HCT116 (cell line): ENCODE measurements at regions not wholly inside any gene's neighbourhood (a gene's known extent, or its start where the extent isn't known, plus 50 kb on each side); places are given as distances from the start of the nearest gene placed in this dataset.

ENCODE experiments used
- ATF3 ChIP-seq: IDR thresholded peaks from 2 replicates; pipeline ENCODE4 v1.6.1; 2012
- CTCF ChIP-seq, 3 experiments: fragments of 200-600 bp in 1 of 3; sonication (generic) in 1 of 3; IDR thresholded peaks in 2 of 3; conservative IDR thresholded peaks in 1 of 3; 2 replicates each; pipeline ENCODE4 v1.5.1; 2012 to 2017; ENCODE audit warnings: low read depth in 2 of 3, low read length in 2 of 3, antibody characterized with exemption in 1 of 3, borderline replicate concordance in 1 of 3, control low read depth in 1 of 3, mild to moderate bottlenecking in 1 of 3, mixed read lengths in 1 of 3, mixed run types in 1 of 3, moderate library complexity in 1 of 3; ENCODE audit not compliant: insufficient read depth in 1 of 3
- EGR1 ChIP-seq: IDR thresholded peaks from 2 replicates; pipeline ENCODE4 v1.6.1; 2012; ENCODE audit warnings: low read depth
- EZH2 ChIP-seq: fragments of 200-600 bp; sonication (generic); IDR thresholded peaks from 2 replicates; pipeline ENCODE4 v1.6.1; 2017; ENCODE audit warnings: antibody characterized with exemption, mixed run types
- EZH2phosphoT487 ChIP-seq: fragments of 200-600 bp; IDR thresholded peaks from 2 replicates; pipeline ENCODE4 v1.6.1; 2018; ENCODE audit warnings: antibody characterized with exemption, borderline replicate concordance
- POLR2A ChIP-seq: IDR thresholded peaks from 2 replicates; pipeline ENCODE4 v1.7.0; 2011; ENCODE audit warnings: borderline replicate concordance; ENCODE audit not compliant: insufficient read depth, insufficient read length; ENCODE audit errors: extremely low read depth
- POLR2AphosphoS5 ChIP-seq: IDR thresholded peaks from 2 replicates; pipeline ENCODE4 v1.6.1; 2011; ENCODE audit warnings: mild to moderate bottlenecking, low read depth, low read length, moderate library complexity
- SIN3A ChIP-seq: IDR thresholded peaks from 2 replicates; pipeline ENCODE4 v1.6.1; 2012; ENCODE audit warnings: low read depth
- SRF ChIP-seq: IDR thresholded peaks from 2 replicates; pipeline ENCODE4 v1.6.1; 2012; ENCODE audit warnings: low read depth
- ZBTB33 ChIP-seq: IDR thresholded peaks from 2 replicates; pipeline ENCODE4 v1.6.1; 2011; ENCODE audit warnings: mild to moderate bottlenecking, low read length, moderate library complexity; ENCODE audit not compliant: insufficient replicate concordance; ENCODE audit errors: extremely low read depth
- ZNF274 ChIP-seq: fragments of 200-500 bp; sonication (Bioruptor generic); IDR thresholded peaks from 2 replicates; pipeline ENCODE4 v1.6.1; 2014; ENCODE audit warnings: mild to moderate bottlenecking, low read depth, low read length, inconsistent platforms
- TF ChIP-seq, protein P1 (sequence below): IDR thresholded peaks from 2 replicates; pipeline ENCODE4 v1.6.1; 2012; ENCODE audit warnings: low read depth
- TF ChIP-seq, protein P2 (sequence below): IDR thresholded peaks from 2 replicates; pipeline ENCODE4 v1.6.1; 2012

DNA sequence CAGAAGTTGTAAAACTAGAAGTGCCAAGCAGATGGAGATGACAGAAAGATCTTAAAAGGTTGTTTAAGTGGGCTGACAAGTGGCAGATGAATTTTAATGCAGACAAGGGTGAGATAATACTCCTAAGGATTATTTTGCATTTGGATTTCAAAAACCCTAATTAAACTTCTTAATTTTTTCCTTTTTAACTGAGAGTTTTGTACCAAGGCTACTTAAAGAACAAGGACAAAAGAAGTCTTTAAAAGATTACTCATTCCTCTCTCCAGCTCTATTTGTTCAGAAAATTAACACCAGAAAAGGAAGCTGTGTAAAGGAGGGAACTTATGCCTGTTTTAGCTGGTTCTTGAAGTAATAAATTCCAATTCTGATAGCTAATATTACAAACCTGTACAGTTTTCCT is 275.4 kb downstream of the ETNK1 start:
- TF ChIP-seq POLR2A = no peak
- no peak for TF ChIP-seq CTCF (IDR thresholded peaks at IDR 0.05 in 2 of 3, conservative IDR thresholded peaks at IDR 0.05 in 1 of 3; ENCODE audit: borderline replicate concordance in 1 of 3, insufficient read depth in 1 of 3, low read depth in 2 of 3, low read length in 2 of 3)
- TF ChIP-seq ZBTB33 = no peak
- TF ChIP-seq EZH2phosphoT487 = no peak
- TF ChIP-seq, protein P1, sequence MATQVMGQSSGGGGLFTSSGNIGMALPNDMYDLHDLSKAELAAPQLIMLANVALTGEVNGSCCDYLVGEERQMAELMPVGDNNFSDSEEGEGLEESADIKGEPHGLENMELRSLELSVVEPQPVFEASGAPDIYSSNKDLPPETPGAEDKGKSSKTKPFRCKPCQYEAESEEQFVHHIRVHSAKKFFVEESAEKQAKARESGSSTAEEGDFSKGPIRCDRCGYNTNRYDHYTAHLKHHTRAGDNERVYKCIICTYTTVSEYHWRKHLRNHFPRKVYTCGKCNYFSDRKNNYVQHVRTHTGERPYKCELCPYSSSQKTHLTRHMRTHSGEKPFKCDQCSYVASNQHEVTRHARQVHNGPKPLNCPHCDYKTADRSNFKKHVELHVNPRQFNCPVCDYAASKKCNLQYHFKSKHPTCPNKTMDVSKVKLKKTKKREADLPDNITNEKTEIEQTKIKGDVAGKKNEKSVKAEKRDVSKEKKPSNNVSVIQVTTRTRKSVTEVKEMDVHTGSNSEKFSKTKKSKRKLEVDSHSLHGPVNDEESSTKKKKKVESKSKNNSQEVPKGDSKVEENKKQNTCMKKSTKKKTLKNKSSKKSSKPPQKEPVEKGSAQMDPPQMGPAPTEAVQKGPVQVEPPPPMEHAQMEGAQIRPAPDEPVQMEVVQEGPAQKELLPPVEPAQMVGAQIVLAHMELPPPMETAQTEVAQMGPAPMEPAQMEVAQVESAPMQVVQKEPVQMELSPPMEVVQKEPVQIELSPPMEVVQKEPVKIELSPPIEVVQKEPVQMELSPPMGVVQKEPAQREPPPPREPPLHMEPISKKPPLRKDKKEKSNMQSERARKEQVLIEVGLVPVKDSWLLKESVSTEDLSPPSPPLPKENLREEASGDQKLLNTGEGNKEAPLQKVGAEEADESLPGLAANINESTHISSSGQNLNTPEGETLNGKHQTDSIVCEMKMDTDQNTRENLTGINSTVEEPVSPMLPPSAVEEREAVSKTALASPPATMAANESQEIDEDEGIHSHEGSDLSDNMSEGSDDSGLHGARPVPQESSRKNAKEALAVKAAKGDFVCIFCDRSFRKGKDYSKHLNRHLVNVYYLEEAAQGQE = no peak
- TF ChIP-seq EZH2 = no peak
- TF ChIP-seq SIN3A = no peak
- no peak for TF ChIP-seq POLR2AphosphoS5
- TF ChIP-seq, protein P2, sequence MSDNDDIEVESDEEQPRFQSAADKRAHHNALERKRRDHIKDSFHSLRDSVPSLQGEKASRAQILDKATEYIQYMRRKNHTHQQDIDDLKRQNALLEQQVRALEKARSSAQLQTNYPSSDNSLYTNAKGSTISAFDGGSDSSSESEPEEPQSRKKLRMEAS = no peak
- TF ChIP-seq ZNF274 = no peak
- TF ChIP-seq EGR1 = no peak
- TF ChIP-seq ATF3 = no peak
- no peak for TF ChIP-seq SRF
